GM19463 (cell line): ENCODE measurements at regions not wholly inside any gene's neighbourhood (a gene's known extent, or its start where the extent isn't known, plus 50 kb on each side); places are given as distances from the start of the nearest gene placed in this dataset.

Experiments used
- ATAC-seq: cut with Tn5 transposase; IDR thresholded peaks from one replicate; pipeline ENCODE4 v1.9.1; 2021; ENCODE audit warnings: mild to moderate bottlenecking, moderate library complexity; ENCODE audit not compliant: unreplicated experiment

GRCh38 chr10:83633547-83633946 is 505.8 kb upstream of the GHITM start:
- no peak for ATAC-seq

GRCh38 chr10:83636826-83637225 is 502.5 kb upstream of the GHITM start:
- ATAC-seq, result no peak

- ATAC-seq, result no peak
Measured at GRCh38 chr10:83647526-83647925, 491.8 kb upstream of the GHITM start.

- no peak for ATAC-seq
Measured at GRCh38 chr10:83648201-83648600, 491.1 kb upstream of the GHITM start.

- no peak for ATAC-seq
Measured at GRCh38 chr10:83649471-83649870, 489.8 kb upstream of the GHITM start.

GRCh38 chr10:83654689-83655088 is 484.6 kb upstream of the GHITM start:
- no peak for ATAC-seq

- ATAC-seq, result no peak
Measured at GRCh38 chr10:83656924-83657323, 482.4 kb upstream of the GHITM start.

GRCh38 chr10:83657487-83657886 is 481.8 kb upstream of the GHITM start:
- ATAC-seq, result no peak

GRCh38 chr10:83663918-83664317 is 475.4 kb upstream of the GHITM start:
- ATAC-seq, result no peak

GRCh38 chr10:83666762-83667161 is 472.5 kb upstream of the GHITM start:
- no peak for ATAC-seq

GRCh38 chr10:83667594-83667993 is 471.7 kb upstream of the GHITM start:
- ATAC-seq, result no peak

GRCh38 chr10:83673316-83673715 is 466.0 kb upstream of the GHITM start:
- no peak for ATAC-seq

GRCh38 chr10:83677795-83678194 is 461.5 kb upstream of the GHITM start:
- ATAC-seq, result peak; percentile 28

GRCh38 chr10:83678850-83679249 is 460.5 kb upstream of the GHITM start:
- ATAC-seq, result peak; percentile 12

- peak; percentile 96 for ATAC-seq
Measured at GRCh38 chr10:83680470-83680891, 458.8 kb upstream of the GHITM start.

- ATAC-seq, result no peak
Measured at GRCh38 chr10:83682414-83682813, 456.9 kb upstream of the GHITM start.

GRCh38 chr10:83685458-83685857 is 453.9 kb upstream of the GHITM start:
- no peak for ATAC-seq

- ATAC-seq, result no peak
Measured at GRCh38 chr10:83691791-83692596, 447.3 kb upstream of the GHITM start.

GRCh38 chr10:83698899-83699298 is 440.4 kb upstream of the GHITM start:
- no peak for ATAC-seq

- ATAC-seq, result no peak
Measured at GRCh38 chr10:83701799-83702198, 437.5 kb upstream of the GHITM start.

GRCh38 chr10:83702731-83703130 is 436.6 kb upstream of the GHITM start:
- no peak for ATAC-seq

- ATAC-seq, result no peak
Measured at GRCh38 chr10:83706120-83706519, 433.2 kb upstream of the GHITM start.
